Stimulated activated naive CD8-positive, alpha-beta T cell treated with anti-CD3 and anti-CD28 coated beads, Interleukin-15, Interleukin-2, amounts not matched to agents 100 ng/mL and 50 ng/mL, for 24 hours (primary cell): ENCODE measurements at regions not wholly inside any gene's neighbourhood (a gene's known extent, or its start where the extent isn't known, plus 50 kb on each side); places are given as distances from the start of the nearest gene placed in this dataset.

Experiments used
- H3K27ac Mint-ChIP-seq: one replicate; pipeline ENCODE4 v1.8.0; 2021; ENCODE audit warnings: mild to moderate bottlenecking, mixed read lengths
- H3K27me3 Mint-ChIP-seq: one replicate; pipeline ENCODE4 v1.8.0; 2021; ENCODE audit warnings: mixed read lengths
- H3K36me3 Mint-ChIP-seq: one replicate; pipeline ENCODE4 v1.8.0; 2021; ENCODE audit warnings: low read depth, mixed read lengths
- H3K4me1 Mint-ChIP-seq: one replicate; pipeline ENCODE4 v1.8.0; 2021; ENCODE audit warnings: low read depth, mixed read lengths
- H3K4me3 Mint-ChIP-seq: one replicate; pipeline ENCODE4 v1.8.0; 2021; ENCODE audit warnings: mild to moderate bottlenecking, mixed read lengths
- H3K9me3 Mint-ChIP-seq: one replicate; pipeline ENCODE4 v1.8.0; 2021; ENCODE audit warnings: mixed read lengths

GRCh38 chr4:71235311-71236201, 103.3 kb upstream of the SLC4A4 start:
- Mint-ChIP-seq H3K9me3 (no peaks in the 10 kb centered on the region), H3K27ac (no peak overlapping the region), H3K36me3 (no peaks in the 10 kb centered on the region), H3K4me3 (no peak overlapping the region), H3K27me3 (no peaks in the 10 kb centered on the region), H3K4me1 (no peaks in the 10 kb centered on the region)

- H3K36me3 Mint-ChIP-seq = no peaks in the 10 kb centered on the region
- H3K4me3 Mint-ChIP-seq = no peak overlapping the region
- no peaks in the 10 kb centered on the region for H3K9me3 Mint-ChIP-seq
- no peaks in the 10 kb centered on the region for H3K27me3 Mint-ChIP-seq
- no peak overlapping the region for H3K27ac Mint-ChIP-seq
- H3K4me1 Mint-ChIP-seq = no peaks in the 10 kb centered on the region
Measured at GRCh38 chr4:71236226-71236625, 102.6 kb upstream of the SLC4A4 start.

GRCh38 chr4:71237641-71238040, 101.2 kb upstream of the SLC4A4 start:
- Mint-ChIP-seq H3K36me3 (no peaks in the 10 kb centered on the region), H3K4me1 (no peaks in the 10 kb centered on the region), H3K27ac (no peak overlapping the region), H3K4me3 (no peak overlapping the region), H3K9me3 (no peaks in the 10 kb centered on the region), H3K27me3 (no peaks in the 10 kb centered on the region)

- H3K9me3 Mint-ChIP-seq = no peaks in the 10 kb centered on the region
- H3K27me3 Mint-ChIP-seq = no peaks in the 10 kb centered on the region
- no peaks in the 10 kb centered on the region for H3K36me3 Mint-ChIP-seq
- no peak overlapping the region for H3K27ac Mint-ChIP-seq
- H3K4me3 Mint-ChIP-seq = no peak overlapping the region
- H3K4me1 Mint-ChIP-seq = no peaks in the 10 kb centered on the region
Measured at GRCh38 chr4:71239365-71239764, 99.5 kb upstream of the SLC4A4 start.

- Mint-ChIP-seq H3K4me1 (no peaks in the 10 kb centered on the region), H3K9me3 (no peaks in the 10 kb centered on the region), H3K36me3 (no peaks in the 10 kb centered on the region), H3K27ac (no peak overlapping the region), H3K4me3 (no peak overlapping the region), H3K27me3 (no peaks in the 10 kb centered on the region)
Measured at GRCh38 chr4:71240094-71240493, 98.7 kb upstream of the SLC4A4 start.

GRCh38 chr4:71241501-71242288, 97.1 kb upstream of the SLC4A4 start:
- no peaks in the 10 kb centered on the region for H3K36me3 Mint-ChIP-seq

GRCh38 chr4:71243091-71243833, 95.6 kb upstream of the SLC4A4 start:
- H3K9me3 Mint-ChIP-seq = no peaks in the 10 kb centered on the region
- no peak overlapping the region for H3K4me3 Mint-ChIP-seq
- no peaks in the 10 kb centered on the region for H3K4me1 Mint-ChIP-seq
- H3K27me3 Mint-ChIP-seq = no peaks in the 10 kb centered on the region
- no peaks in the 10 kb centered on the region for H3K36me3 Mint-ChIP-seq
- no peak overlapping the region for H3K27ac Mint-ChIP-seq

More at GRCh38 chr4:71241501-71242288, 97.1 kb upstream of the SLC4A4 start:
- Mint-ChIP-seq H3K4me3 (no peak overlapping the region), H3K4me1 (no peaks in the 10 kb centered on the region), H3K9me3 (no peaks in the 10 kb centered on the region), H3K27me3 (no peaks in the 10 kb centered on the region), H3K27ac (no peak overlapping the region)

GRCh38 chr4:71247706-71248105, 91.1 kb upstream of the SLC4A4 start:
- Mint-ChIP-seq H3K27ac (no peak overlapping the region), H3K9me3 (no peaks in the 10 kb centered on the region), H3K4me3 (no peak overlapping the region), H3K4me1 (no peaks in the 10 kb centered on the region), H3K27me3 (no peaks in the 10 kb centered on the region), H3K36me3 (no peaks in the 10 kb centered on the region)

- H3K4me3 Mint-ChIP-seq = no peak overlapping the region
- H3K9me3 Mint-ChIP-seq = no peaks in the 10 kb centered on the region
- H3K4me1 Mint-ChIP-seq = peaks cover 3% of the 10 kb centered on the region
- no peak overlapping the region for H3K27ac Mint-ChIP-seq
- H3K36me3 Mint-ChIP-seq = no peaks in the 10 kb centered on the region
- H3K27me3 Mint-ChIP-seq = no peaks in the 10 kb centered on the region
Measured at GRCh38 chr4:71251261-71251660, 87.6 kb upstream of the SLC4A4 start.

- Mint-ChIP-seq H3K27ac (no peak overlapping the region), H3K4me1 (peaks cover 3% of the 10 kb centered on the region), H3K36me3 (no peaks in the 10 kb centered on the region), H3K4me3 (no peak overlapping the region), H3K27me3 (no peaks in the 10 kb centered on the region), H3K9me3 (no peaks in the 10 kb centered on the region)
Measured at GRCh38 chr4:71253545-71253944, 85.3 kb upstream of the SLC4A4 start.

- Mint-ChIP-seq H3K36me3 (no peaks in the 10 kb centered on the region), H3K27ac (no peak overlapping the region), H3K9me3 (no peaks in the 10 kb centered on the region), H3K4me3 (no peak overlapping the region), H3K27me3 (no peaks in the 10 kb centered on the region), H3K4me1 (peaks cover 3% of the 10 kb centered on the region)
Measured at GRCh38 chr4:71254451-71255012, 84.3 kb upstream of the SLC4A4 start.

- Mint-ChIP-seq H3K4me3 (no peak overlapping the region), H3K9me3 (no peaks in the 10 kb centered on the region), H3K4me1 (peaks cover 3% of the 10 kb centered on the region), H3K27ac (no peak overlapping the region), H3K27me3 (no peaks in the 10 kb centered on the region), H3K36me3 (no peaks in the 10 kb centered on the region)
Measured at GRCh38 chr4:71255976-71256375, 82.8 kb upstream of the SLC4A4 start.

GRCh38 chr4:71257761-71258160, 81.1 kb upstream of the SLC4A4 start:
- no peaks in the 10 kb centered on the region for H3K9me3 Mint-ChIP-seq
- no peaks in the 10 kb centered on the region for H3K36me3 Mint-ChIP-seq
- H3K27ac Mint-ChIP-seq = no peak overlapping the region
- H3K27me3 Mint-ChIP-seq = no peaks in the 10 kb centered on the region
- peaks cover 15% of the 10 kb centered on the region for H3K4me1 Mint-ChIP-seq
- H3K4me3 Mint-ChIP-seq = no peak overlapping the region

GRCh38 chr4:71258323-71258722, 80.5 kb upstream of the SLC4A4 start:
- Mint-ChIP-seq H3K27ac (no peak overlapping the region), H3K36me3 (no peaks in the 10 kb centered on the region), H3K9me3 (no peaks in the 10 kb centered on the region), H3K4me1 (peaks cover 16% of the 10 kb centered on the region), H3K27me3 (no peaks in the 10 kb centered on the region), H3K4me3 (no peak overlapping the region)
